CD4-positive, alpha-beta T cell treated with Interleukin-4 for 1 hour (primary cell): ENCODE measurements at regions not wholly inside any gene's neighbourhood (a gene's known extent, or its start where the extent isn't known, plus 50 kb on each side); places are given as distances from the start of the nearest gene placed in this dataset.
A peak's percentile ranks its signal among the peaks of the same experiment; 100 is the strongest.

ENCODE experiments used
- DNase-seq, 2 donors: peaks; one replicate each; pipeline ENCODE4 v3.0.0-alpha.2; 2020 to 2022

- no peak for DNase-seq
Observed at GRCh38 chr12:81950871-81951270, 191.7 kb upstream of the PPFIA2 start.

- DNase-seq = no peak
Observed at GRCh38 chr12:81949841-81950308, 190.7 kb upstream of the PPFIA2 start.

GRCh38 chr12:81949416-81949815 is 190.3 kb upstream of the PPFIA2 start:
- DNase-seq = no peak

- no peak for DNase-seq
Observed at GRCh38 chr12:81944886-81945285, 185.7 kb upstream of the PPFIA2 start.

- DNase-seq = peak; percentile 24 to 41
Observed at GRCh38 chr12:81942594-81942993, 183.4 kb upstream of the PPFIA2 start.

GRCh38 chr12:81930037-81930436 is 170.9 kb upstream of the PPFIA2 start:
- DNase-seq = no peak

DNA sequence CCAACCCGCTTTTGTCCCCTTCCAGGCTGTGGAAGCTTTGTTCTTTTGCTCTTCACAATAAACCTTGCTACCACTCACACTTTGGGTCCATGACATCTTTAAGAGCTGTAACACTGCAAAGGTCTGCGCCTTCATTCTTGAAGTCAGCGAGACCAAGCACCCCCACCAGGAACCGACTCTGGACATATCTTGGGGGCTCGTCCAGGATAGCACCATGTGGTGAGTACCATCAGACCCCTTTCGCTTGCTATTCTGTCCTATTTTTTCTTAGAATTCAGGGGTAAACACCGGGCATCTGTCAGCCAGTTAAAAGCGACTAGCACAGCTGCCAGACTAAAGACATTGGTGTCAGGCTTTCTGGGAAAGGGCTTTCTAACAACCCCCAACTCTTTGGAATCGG is 137.6 kb upstream of the PPFIA2 start:
- no peak for DNase-seq

DNA sequence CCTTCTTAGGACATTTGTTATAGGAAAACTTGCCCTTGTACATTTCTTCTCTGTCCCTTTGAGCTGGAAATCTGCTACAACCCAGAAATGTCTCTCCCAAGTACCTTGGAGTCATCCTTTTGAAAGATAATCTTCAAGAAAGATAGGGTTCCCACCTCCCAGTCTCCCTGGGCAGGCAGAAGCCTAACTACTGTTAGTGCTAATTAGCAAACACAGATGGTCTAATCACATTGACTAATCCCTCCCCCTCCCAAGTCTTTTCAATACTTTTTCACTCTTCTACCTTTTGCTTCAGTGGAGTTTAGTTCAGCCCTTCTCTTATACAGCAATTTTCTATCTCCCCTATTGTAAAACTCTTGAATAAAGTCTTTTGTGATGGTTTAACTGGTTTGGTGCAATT is 129.8 kb upstream of the PPFIA2 start:
- DNase-seq = no peak

- no peak for DNase-seq
Observed at GRCh38 chr12:81888106-81888740, 129.1 kb upstream of the PPFIA2 start.

- DNase-seq = no peak
Observed at GRCh38 chr12:81874586-81874985, 115.4 kb upstream of the PPFIA2 start.

DNA sequence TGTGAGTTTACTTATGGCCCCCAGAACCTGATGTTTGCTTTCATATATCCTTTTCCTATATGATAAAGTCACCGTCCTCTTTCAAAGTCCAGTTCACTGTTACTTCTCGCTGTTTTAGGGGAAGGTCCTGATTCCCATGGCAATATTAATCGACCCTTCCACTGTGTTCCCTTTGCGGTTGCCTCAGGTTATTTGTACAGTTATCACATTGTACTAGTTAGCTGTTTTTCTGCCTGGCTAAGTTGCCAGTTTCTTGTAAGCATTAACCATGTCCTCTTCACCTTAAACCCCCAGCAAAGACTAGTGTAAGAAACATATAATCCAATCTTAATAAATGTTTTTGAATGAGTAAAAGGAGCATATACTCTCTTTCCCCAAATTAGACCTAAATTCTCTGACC is 115.0 kb upstream of the PPFIA2 start:
- no peak for DNase-seq

DNA sequence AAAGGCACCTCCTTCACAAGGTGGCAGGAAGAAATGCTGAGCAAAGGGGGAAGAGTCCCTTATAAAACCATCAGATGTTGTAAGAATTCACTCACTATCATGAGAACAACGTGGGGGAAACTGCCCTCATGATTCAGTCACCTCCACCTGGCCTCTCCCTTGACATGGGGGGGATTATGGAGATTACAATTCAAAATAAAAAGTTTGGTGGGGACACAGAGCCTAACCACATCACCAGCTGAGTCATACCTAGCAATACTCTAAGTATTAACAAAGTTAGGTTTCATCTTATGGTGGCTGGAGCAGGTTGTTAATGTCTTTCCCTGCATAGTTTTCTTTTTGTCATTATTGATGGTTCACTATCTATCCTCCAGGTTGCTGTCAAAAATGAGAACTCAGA is 113.2 kb upstream of the PPFIA2 start:
- DNase-seq = no peak

DNA sequence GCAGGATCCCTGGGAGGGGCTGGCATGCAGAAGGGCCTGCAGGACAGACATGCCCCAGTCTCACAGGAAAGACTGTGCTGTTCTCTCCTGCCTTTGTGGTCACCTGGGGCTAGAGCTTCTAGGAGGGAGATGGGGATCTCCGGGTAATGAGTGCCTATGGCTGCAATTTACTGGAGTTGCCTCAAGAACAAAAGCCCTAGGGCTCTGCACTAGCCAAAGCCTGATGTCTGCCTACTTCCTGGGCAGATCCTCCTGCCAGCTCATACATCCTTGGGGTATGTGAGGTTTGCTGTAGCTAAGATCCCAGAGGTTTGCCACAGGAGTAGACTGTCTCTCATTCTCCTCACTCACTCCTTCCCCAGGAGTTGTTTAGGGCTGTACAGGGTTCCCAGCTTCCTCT is 106.9 kb upstream of the PPFIA2 start:
- no peak for DNase-seq

DNA sequence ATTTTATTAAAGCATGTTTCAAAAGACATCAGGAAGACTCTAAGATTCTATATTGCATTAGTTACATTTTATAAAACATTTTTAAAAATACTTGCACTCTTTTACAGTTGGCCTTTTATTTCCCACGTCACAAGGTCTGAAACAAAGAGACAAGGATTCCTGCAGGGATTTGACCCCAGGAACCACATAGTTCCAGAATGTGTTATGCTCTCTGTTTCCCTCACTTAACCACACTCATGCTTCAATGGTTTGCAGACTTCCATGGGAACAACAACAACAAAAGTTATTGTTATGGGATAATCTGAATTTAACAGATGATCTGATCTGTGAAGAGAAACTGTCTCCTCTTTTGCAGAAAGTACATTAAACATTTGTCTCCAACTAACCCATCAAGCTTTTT is 104.3 kb upstream of the PPFIA2 start:
- DNase-seq = no peak

DNA sequence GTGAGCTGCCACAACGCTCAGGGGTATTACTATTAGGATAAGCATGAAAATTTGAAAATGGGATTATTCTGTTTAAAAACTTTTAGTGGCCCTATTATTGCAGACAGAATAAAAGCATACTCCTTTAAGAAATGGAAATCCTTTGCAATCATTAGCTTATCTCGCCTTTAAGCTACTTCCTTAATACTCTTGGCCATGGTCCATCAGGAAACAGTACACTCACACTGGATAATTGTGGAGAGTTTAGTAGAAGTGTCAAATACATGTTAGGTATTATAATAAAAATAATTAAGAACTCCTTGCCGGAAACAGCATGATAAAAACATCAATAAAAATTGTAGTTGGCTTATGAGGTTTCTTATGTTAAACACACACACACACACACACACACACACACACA is 100.4 kb upstream of the PPFIA2 start:
- DNase-seq = no peak

DNA sequence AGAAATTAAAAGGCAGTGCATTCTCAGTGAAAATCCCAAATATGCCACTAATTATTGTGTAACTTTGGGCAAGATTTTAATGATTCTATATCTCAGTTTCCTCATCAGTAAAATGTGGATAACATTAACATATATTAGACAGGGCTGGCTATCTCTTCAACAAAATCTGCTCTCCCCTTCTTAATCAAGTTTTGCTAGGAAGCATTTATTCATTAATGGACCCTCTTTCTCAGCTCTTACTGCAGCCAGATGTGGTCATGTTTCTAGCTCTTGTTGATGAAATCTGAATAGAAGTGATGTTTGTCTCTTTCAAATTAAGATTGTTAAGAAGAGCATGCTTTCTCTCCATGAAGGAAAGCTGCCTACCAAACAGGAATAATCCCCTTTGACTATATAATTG is 84.4 kb upstream of the PPFIA2 start:
- no peak for DNase-seq

DNA sequence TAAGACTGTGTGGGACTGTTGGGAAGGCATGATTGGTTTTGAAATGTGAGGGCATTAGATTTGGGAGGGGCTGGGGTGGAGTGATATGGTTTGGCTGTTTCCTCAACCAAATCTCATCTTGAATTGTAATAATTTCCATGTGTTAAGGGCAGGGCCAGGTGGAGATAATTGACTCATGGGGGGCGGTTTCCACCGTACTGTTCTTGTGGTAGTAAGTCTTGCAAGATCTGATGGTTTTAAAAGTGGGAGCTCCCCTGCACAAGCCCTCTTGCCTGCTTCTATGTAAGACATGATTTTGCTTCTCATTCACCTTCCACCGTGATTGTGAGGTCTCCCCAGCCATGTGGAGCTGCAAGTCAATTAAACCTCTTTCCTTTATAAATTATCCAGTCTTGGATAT is 76.6 kb upstream of the PPFIA2 start:
- no peak for DNase-seq

- DNase-seq = no peak
Observed at GRCh38 chr12:81819991-81820633, 61.0 kb upstream of the PPFIA2 start.

- DNase-seq = no peak
Observed at GRCh38 chr12:81815611-81816010, 56.5 kb upstream of the PPFIA2 start.

DNA sequence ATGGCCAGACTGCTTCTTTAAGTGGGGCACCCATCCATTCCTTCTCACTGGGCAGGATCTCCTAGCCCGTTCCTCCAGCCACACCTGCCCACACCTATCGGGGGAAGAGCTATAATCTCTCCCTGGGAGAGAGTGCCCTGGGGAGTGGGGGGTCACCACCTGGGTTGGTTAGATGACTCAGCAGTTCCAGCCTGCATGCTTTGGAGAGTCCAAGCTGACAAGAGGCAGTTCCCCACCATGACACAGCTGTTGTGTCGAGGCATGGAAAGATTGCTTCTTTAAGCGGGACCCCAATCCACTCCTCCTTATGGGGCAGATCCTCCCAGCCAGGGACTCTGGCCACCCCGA is 52.6 kb upstream of the PPFIA2 start:
- no peak for DNase-seq

GRCh38 chr12:81811061-81811777 is 52.1 kb upstream of the PPFIA2 start:
- DNase-seq = no peak

DNA sequence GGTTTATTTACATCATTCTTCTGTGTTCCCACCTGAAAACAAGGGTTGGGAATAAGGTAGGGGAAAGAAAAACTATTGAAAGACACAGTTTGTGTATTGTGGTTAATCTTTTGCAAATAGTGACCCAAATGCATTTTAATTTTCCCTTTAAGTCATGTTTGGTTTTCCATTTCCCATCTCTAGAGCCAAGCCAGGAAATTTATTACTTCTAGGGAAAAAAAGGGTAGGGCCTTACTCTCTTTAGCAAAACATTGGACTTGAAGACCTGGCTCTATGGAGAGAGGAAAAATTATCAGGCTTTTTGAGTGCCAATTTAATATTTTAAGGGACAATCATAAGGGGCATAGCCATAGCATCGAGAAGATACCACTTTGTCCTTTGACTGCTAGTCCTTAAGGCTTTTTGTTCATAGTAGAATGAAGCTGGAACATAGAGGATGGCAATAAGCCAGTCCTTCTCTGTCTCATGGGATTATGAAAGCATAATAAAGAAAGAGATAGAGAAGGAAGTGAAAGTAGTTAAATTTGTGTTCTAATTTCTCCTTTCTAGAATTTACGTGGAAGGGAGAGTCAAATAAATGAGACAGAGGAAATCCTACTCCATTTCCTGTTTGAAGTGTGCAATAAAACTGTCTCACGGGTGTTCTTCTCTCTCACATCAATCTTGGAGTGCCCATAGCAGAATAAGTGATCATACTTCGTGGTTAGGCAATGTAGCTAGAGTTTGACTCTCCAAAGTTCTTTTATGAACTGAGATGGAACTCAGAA is 50.9 kb upstream of the PPFIA2 start:
- DNase-seq = no peak

- no peak for DNase-seq
Observed at GRCh38 chr12:81809113-81809777, 50.1 kb upstream of the PPFIA2 start.
